Adrenal gland (tissue), 5 donors: ENCODE measurements at regions not wholly inside any gene's neighbourhood (a gene's known extent, or its start where the extent isn't known, plus 50 kb on each side); places are given as distances from the start of the nearest gene placed in this dataset.

Experiments
- CTCF ChIP-seq, 6 experiments: fragments of 450-650 bp in 4 of 6; fragments of 200-600 bp in 2 of 6; sonication (generic) in 1 of 6; IDR thresholded peaks; 1 replicate in 5 of 6; 2 replicates in 1 of 6; pipeline versions ENCODE4 v1.5.1 to v1.8.0; 2016 to 2021; ENCODE audit warnings: antibody characterized with exemption in 6 of 6, mild to moderate bottlenecking in 2 of 6, moderate library complexity in 1 of 6
- POLR2A ChIP-seq, 2 donors: fragments of 450-650 bp; IDR thresholded peaks; one replicate each; pipeline ENCODE4 v1.6.1; 2017; ENCODE audit warnings: antibody characterized with exemption in 2 of 2, mild to moderate bottlenecking in 2 of 2, moderate library complexity in 1 of 2
- donor health status: DM: no; HTN: no; CAD: no.

- TF ChIP-seq POLR2A (IDR thresholded peaks at IDR 0.05) (no peak), CTCF (IDR thresholded peaks at IDR 0.05) (no peak)
These were observed 77.0 kb upstream of the PODXL start for GRCh38 chr7:131633342-131633843.
